ENCODE measurements at regions not wholly inside any gene's neighbourhood (a gene's known extent, or its start where the extent isn't known, plus 50 kb on each side); places are given as distances from the start of the nearest gene placed in this dataset.
"Not testable (repeated sequence)": the region's sequence is repeated elsewhere in the genome, so short reads cannot be mapped to it uniquely, and the experiment has no call there.

GRCh38 chr4:156132196-156132595 lies 178.5 kb upstream of the CTSO start:
- Histone ChIP-seq H3K27me3 (ENCODE audit: control insufficient read depth, insufficient read depth, low read length) (no peaks in the 10 kb centered on the region), H3K9me3 (ENCODE audit: control insufficient read depth, insufficient read depth, low read length) (no peaks in the 10 kb centered on the region), H3K4me3 (ENCODE audit: low read length) (no peak overlapping the region), H3K4me1 (ENCODE audit: control insufficient read depth, insufficient read depth, low read length) (no peaks in the 10 kb centered on the region), H3K27ac (ENCODE audit: low read length) (no peak overlapping the region), H3K36me3 (ENCODE audit: control insufficient read depth, insufficient read depth, low read length) (no peaks in the 10 kb centered on the region)
- no peak for DNase-seq (ENCODE audit: low read depth, low spot score)
- WGBS (ENCODE audit: insufficient coverage, insufficient read length): no CpG with 5 or more reads among the region's 2 CpGs

GRCh38 chr4:156128616-156129015 lies 174.9 kb upstream of the CTSO start:
- WGBS (ENCODE audit: insufficient coverage, insufficient read length): no CpG with 5 or more reads among the region's 1 CpG
- H3K27ac ChIP-seq (ENCODE audit: low read length): no peak overlapping the region
- H3K4me1 ChIP-seq (ENCODE audit: control insufficient read depth, insufficient read depth, low read length): no peaks in the 10 kb centered on the region
- H3K9me3 ChIP-seq (ENCODE audit: control insufficient read depth, insufficient read depth, low read length): no peaks in the 10 kb centered on the region
- H3K4me3 ChIP-seq (ENCODE audit: low read length): no peak overlapping the region
- no peak for DNase-seq (ENCODE audit: low read depth, low spot score)
- H3K36me3 ChIP-seq (ENCODE audit: control insufficient read depth, insufficient read depth, low read length): no peaks in the 10 kb centered on the region
- H3K27me3 ChIP-seq (ENCODE audit: control insufficient read depth, insufficient read depth, low read length): no peaks in the 10 kb centered on the region

GRCh38 chr4:156118507-156119220 lies 165.0 kb upstream of the CTSO start:
- Histone ChIP-seq H3K27ac (ENCODE audit: low read length) (no peak overlapping the region), H3K27me3 (ENCODE audit: control insufficient read depth, insufficient read depth, low read length) (no peaks in the 10 kb centered on the region), H3K4me1 (ENCODE audit: control insufficient read depth, insufficient read depth, low read length) (no peaks in the 10 kb centered on the region), H3K36me3 (ENCODE audit: control insufficient read depth, insufficient read depth, low read length) (no peaks in the 10 kb centered on the region), H3K4me3 (ENCODE audit: low read length) (no peak overlapping the region), H3K9me3 (ENCODE audit: control insufficient read depth, insufficient read depth, low read length) (no peaks in the 10 kb centered on the region)
- no peak for DNase-seq (ENCODE audit: low read depth, low spot score)
- WGBS (ENCODE audit: insufficient coverage, insufficient read length): no CpG with 5 or more reads among the region's 2 CpGs

GRCh38 chr4:156117743-156118142 lies 164.1 kb upstream of the CTSO start:
- no peak for DNase-seq (ENCODE audit: low read depth, low spot score)
- Histone ChIP-seq H3K4me1 (ENCODE audit: control insufficient read depth, insufficient read depth, low read length) (no peaks in the 10 kb centered on the region), H3K4me3 (ENCODE audit: low read length) (no peak overlapping the region), H3K36me3 (ENCODE audit: control insufficient read depth, insufficient read depth, low read length) (no peaks in the 10 kb centered on the region), H3K27ac (ENCODE audit: low read length) (no peak overlapping the region), H3K9me3 (ENCODE audit: control insufficient read depth, insufficient read depth, low read length) (no peaks in the 10 kb centered on the region), H3K27me3 (ENCODE audit: control insufficient read depth, insufficient read depth, low read length) (no peaks in the 10 kb centered on the region)
- no CpG with 5 or more reads among the region's 1 CpG for WGBS (ENCODE audit: insufficient coverage, insufficient read length)

- Histone ChIP-seq H3K4me1 (ENCODE audit: control insufficient read depth, insufficient read depth, low read length) (no peaks in the 10 kb centered on the region), H3K9me3 (ENCODE audit: control insufficient read depth, insufficient read depth, low read length) (no peaks in the 10 kb centered on the region), H3K27me3 (ENCODE audit: control insufficient read depth, insufficient read depth, low read length) (no peaks in the 10 kb centered on the region), H3K4me3 (ENCODE audit: low read length) (no peak overlapping the region), H3K27ac (ENCODE audit: low read length) (no peak overlapping the region), H3K36me3 (ENCODE audit: control insufficient read depth, insufficient read depth, low read length) (no peaks in the 10 kb centered on the region)
- no peak for DNase-seq (ENCODE audit: low read depth, low spot score)
Measured at GRCh38 chr4:156116991-156117390, 163.3 kb upstream of the CTSO start.

- H3K36me3 ChIP-seq (ENCODE audit: control insufficient read depth, insufficient read depth, low read length): no peaks in the 10 kb centered on the region
- no CpG with 5 or more reads among the region's 1 CpG for WGBS (ENCODE audit: insufficient coverage, insufficient read length)
- H3K4me3 ChIP-seq (ENCODE audit: low read length): no peak overlapping the region
- no peak for DNase-seq (ENCODE audit: low read depth, low spot score)
- H3K4me1 ChIP-seq (ENCODE audit: control insufficient read depth, insufficient read depth, low read length): peaks cover 3% of the 10 kb centered on the region; the same call in 1 of the 2 replicates
- no peak overlapping the region for H3K27ac ChIP-seq (ENCODE audit: low read length)
- H3K27me3 ChIP-seq (ENCODE audit: control insufficient read depth, insufficient read depth, low read length): no peaks in the 10 kb centered on the region
- H3K9me3 ChIP-seq (ENCODE audit: control insufficient read depth, insufficient read depth, low read length): no peaks in the 10 kb centered on the region
Measured at GRCh38 chr4:156113138-156113765, 159.6 kb upstream of the CTSO start.

GRCh38 chr4:156111686-156112085 lies 158.0 kb upstream of the CTSO start:
- no peak overlapping the region for H3K27ac ChIP-seq (ENCODE audit: low read length)
- WGBS (ENCODE audit: insufficient coverage, insufficient read length): no CpG with 5 or more reads among the region's 5 CpGs

GRCh38 chr4:156109943-156110900 lies 156.6 kb upstream of the CTSO start:
- Histone ChIP-seq H3K4me3 (ENCODE audit: low read length) (no peak overlapping the region), H3K4me1 (ENCODE audit: control insufficient read depth, insufficient read depth, low read length) (peaks cover 3% of the 10 kb centered on the region; the same call in 1 of the 2 replicates), H3K27ac (ENCODE audit: low read length) (no peak overlapping the region), H3K9me3 (ENCODE audit: control insufficient read depth, insufficient read depth, low read length) (no peaks in the 10 kb centered on the region; the same call in 1 of the 2 replicates), H3K27me3 (ENCODE audit: control insufficient read depth, insufficient read depth, low read length) (no peaks in the 10 kb centered on the region), H3K36me3 (ENCODE audit: control insufficient read depth, insufficient read depth, low read length) (no peaks in the 10 kb centered on the region)
- no peak for DNase-seq (ENCODE audit: low read depth, low spot score)
- WGBS (ENCODE audit: insufficient coverage, insufficient read length): no CpG with 5 or more reads among the region's 11 CpGs

More at GRCh38 chr4:156111686-156112085, 158.0 kb upstream of the CTSO start:
- Histone ChIP-seq H3K27me3 (ENCODE audit: control insufficient read depth, insufficient read depth, low read length) (no peaks in the 10 kb centered on the region), H3K9me3 (ENCODE audit: control insufficient read depth, insufficient read depth, low read length) (no peaks in the 10 kb centered on the region; the same call in 1 of the 2 replicates), H3K4me1 (ENCODE audit: control insufficient read depth, insufficient read depth, low read length) (peaks cover 3% of the 10 kb centered on the region; the same call in 1 of the 2 replicates), H3K4me3 (ENCODE audit: low read length) (no peak overlapping the region), H3K36me3 (ENCODE audit: control insufficient read depth, insufficient read depth, low read length) (no peaks in the 10 kb centered on the region)
- no peak for DNase-seq (ENCODE audit: low read depth, low spot score)

- not testable (repeated sequence) for H3K4me3 ChIP-seq (ENCODE audit: low read length); DNase-seq (ENCODE audit: low read depth, low spot score); H3K4me1 ChIP-seq (ENCODE audit: control insufficient read depth, insufficient read depth, low read length); H3K27me3 ChIP-seq (ENCODE audit: control insufficient read depth, insufficient read depth, low read length); H3K36me3 ChIP-seq (ENCODE audit: control insufficient read depth, insufficient read depth, low read length); H3K9me3 ChIP-seq (ENCODE audit: control insufficient read depth, insufficient read depth, low read length); H3K27ac ChIP-seq (ENCODE audit: low read length)
- no CpG with 5 or more reads among the region's 1 CpG for WGBS (ENCODE audit: insufficient coverage, insufficient read length)
Measured at GRCh38 chr4:156109087-156109486, 155.4 kb upstream of the CTSO start.

- Histone ChIP-seq H3K27me3 (ENCODE audit: control insufficient read depth, insufficient read depth, low read length) (no peaks in the 10 kb centered on the region), H3K4me3 (ENCODE audit: low read length) (no peak overlapping the region), H3K36me3 (ENCODE audit: control insufficient read depth, insufficient read depth, low read length) (no peaks in the 10 kb centered on the region), H3K27ac (ENCODE audit: low read length) (no peak overlapping the region), H3K9me3 (ENCODE audit: control insufficient read depth, insufficient read depth, low read length) (no peaks in the 10 kb centered on the region; the same call in 1 of the 2 replicates), H3K4me1 (ENCODE audit: control insufficient read depth, insufficient read depth, low read length) (no peaks in the 10 kb centered on the region)
- no peak for DNase-seq (ENCODE audit: low read depth, low spot score)
- WGBS (ENCODE audit: insufficient coverage, insufficient read length): no CpG with 5 or more reads among the region's 1 CpG
Measured at GRCh38 chr4:156103311-156103710, 149.6 kb upstream of the CTSO start.

Data from iPS DF 6.9 (cell line).